Thoracic aorta (tissue), 2 donors: ENCODE measurements at regions not wholly inside any gene's neighbourhood (a gene's known extent, or its start where the extent isn't known, plus 50 kb on each side); places are given as distances from the start of the nearest gene placed in this dataset.

Experiments
- ATAC-seq: fragments of 150-250 bp; one replicate; pipeline ENCODE4 v1.8.0; 2017; ENCODE audit warnings: low read depth; ENCODE audit not compliant: insufficient number of reproducible peaks, low FRiP score
- DNase-seq: peaks from one replicate; pipeline ENCODE4 v3.0.0-alpha.2; 2020; ENCODE audit warnings: low spot score
- H3K27ac ChIP-seq, 2 donors: fragments of 200-600 bp; sonication (generic); 1 replicate in 1 of 2; 2 replicates in 1 of 2; pipeline ENCODE4 v1.5.1; 2016; ENCODE audit warnings: mild to moderate bottlenecking in 2 of 2, moderate library complexity in 2 of 2
- H3K27me3 ChIP-seq: fragments of 200-600 bp; sonication (generic); replicated peaks from 2 replicates; pipeline ENCODE4 v1.6.0; 2016; ENCODE audit warnings: mild to moderate bottlenecking; ENCODE audit not compliant: insufficient read depth
- H3K36me3 ChIP-seq: fragments of 200-600 bp; sonication (generic); one replicate; pipeline ENCODE4 v1.5.1; 2016
- H3K4me1 ChIP-seq, 2 donors: fragments of 200-600 bp; sonication (generic); 1 replicate in 1 of 2; 2 replicates in 1 of 2; pipeline versions ENCODE4 v1.5.1 to v1.6.0; 2016; ENCODE audit warnings: low read depth in 2 of 2, mild to moderate bottlenecking in 1 of 2; ENCODE audit not compliant: control insufficient read depth in 1 of 2
- H3K4me3 ChIP-seq: fragments of 200-600 bp; sonication (generic); 2 replicates; pipeline ENCODE4 v1.5.1; 2016; ENCODE audit warnings: mild to moderate bottlenecking
- H3K9me3 ChIP-seq: fragments of 200-600 bp; sonication (generic); 2 replicates; pipeline ENCODE4 v1.5.1; 2016
- CTCF ChIP-seq: fragments of 200-600 bp; sonication (generic); IDR thresholded peaks from one replicate; pipeline ENCODE4 v1.5.1; 2019; ENCODE audit warnings: antibody characterized with exemption

DNA sequence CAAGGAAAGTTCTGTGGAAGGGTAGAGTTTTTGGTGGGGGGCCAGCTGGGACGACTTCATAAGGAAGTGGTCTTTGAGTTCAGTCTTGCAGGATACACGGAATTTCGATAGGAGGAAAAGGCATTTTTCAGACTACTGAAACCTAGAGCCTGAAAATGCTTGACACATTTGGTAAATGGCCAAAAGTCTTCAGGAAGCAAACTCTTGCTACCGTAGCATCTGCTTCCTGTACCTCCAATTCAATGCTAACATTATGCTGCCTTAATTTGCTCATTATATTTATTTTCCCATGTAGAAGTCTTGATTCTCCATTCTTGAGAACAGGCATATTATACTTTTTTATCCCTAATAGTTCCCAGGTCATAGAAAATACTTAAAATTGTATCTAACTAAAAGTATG, 129.3 kb upstream of the MED13 start:
- H3K9me3 ChIP-seq: no peaks in the 10 kb centered on the region
- DNase-seq: no peak
- no peak for ATAC-seq
- H3K36me3 ChIP-seq: no peaks in the 10 kb centered on the region
- H3K4me3 ChIP-seq: no peak overlapping the region
- TF ChIP-seq CTCF: no peak
- H3K4me1 ChIP-seq: no peaks in the 10 kb centered on the region
- no peak overlapping the region for H3K27ac ChIP-seq
- H3K27me3 ChIP-seq: no peaks in the 10 kb centered on the region

DNA sequence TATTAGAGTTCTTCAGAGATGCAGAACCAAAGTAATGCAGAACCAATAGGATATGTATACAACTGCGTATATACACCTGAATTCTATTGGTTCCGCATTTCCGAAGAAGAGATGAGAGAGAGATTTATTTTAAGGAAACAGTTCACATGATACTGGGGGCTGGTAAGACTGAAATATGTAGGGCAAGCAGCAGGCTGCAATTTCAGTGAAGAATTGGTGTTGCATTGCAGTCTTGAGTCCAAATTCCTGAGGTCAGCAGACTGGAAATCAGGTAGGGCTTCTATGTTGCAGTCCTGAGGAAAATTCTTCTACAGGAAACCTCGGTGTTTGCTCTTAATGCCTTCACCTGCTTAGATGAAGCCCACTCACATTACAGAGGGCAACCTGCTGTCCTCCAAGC, 128.2 kb upstream of the MED13 start:
- Histone ChIP-seq H3K27me3 (no peaks in the 10 kb centered on the region), H3K9me3 (no peaks in the 10 kb centered on the region), H3K4me1 (no peaks in the 10 kb centered on the region), H3K27ac (no peak overlapping the region), H3K4me3 (no peak overlapping the region), H3K36me3 (no peaks in the 10 kb centered on the region)
- TF ChIP-seq CTCF: no peak
- DNase-seq: no peak
- no peak for ATAC-seq

GRCh38 chr17:62191390-62192361, 126.6 kb upstream of the MED13 start:
- ATAC-seq (no peak), DNase-seq (no peak)
- H3K27ac ChIP-seq: no peak overlapping the region
- no peak for TF ChIP-seq CTCF
- H3K4me1 ChIP-seq: no peaks in the 10 kb centered on the region
- no peak overlapping the region for H3K4me3 ChIP-seq
- no peaks in the 10 kb centered on the region for H3K9me3 ChIP-seq
- no peaks in the 10 kb centered on the region for H3K27me3 ChIP-seq
- H3K36me3 ChIP-seq: no peaks in the 10 kb centered on the region

DNA sequence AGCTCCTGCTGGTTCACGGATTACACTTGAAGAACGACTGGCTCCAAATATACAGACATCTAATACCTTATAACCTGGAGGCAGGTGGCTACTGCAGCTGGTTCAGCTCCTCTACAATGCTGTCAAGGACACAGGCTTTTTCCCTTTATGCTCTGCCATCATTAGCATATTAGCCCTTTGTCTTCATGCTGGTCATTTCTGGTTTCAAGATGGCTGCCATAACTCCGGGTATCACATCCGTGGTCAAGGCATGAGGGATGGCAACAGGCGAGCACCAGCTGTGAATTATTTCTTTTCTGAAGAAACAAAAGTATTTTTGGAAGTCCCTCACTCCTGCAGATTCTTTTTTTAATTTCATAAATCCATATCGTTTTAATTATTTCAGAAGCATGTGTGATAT, 124.3 kb upstream of the MED13 start:
- no peak for ATAC-seq
- no peaks in the 10 kb centered on the region for H3K4me1 ChIP-seq
- H3K27ac ChIP-seq: no peak overlapping the region
- H3K4me3 ChIP-seq: no peak overlapping the region
- H3K27me3 ChIP-seq: no peaks in the 10 kb centered on the region
- DNase-seq: no peak
- no peaks in the 10 kb centered on the region for H3K36me3 ChIP-seq
- no peak for TF ChIP-seq CTCF
- no peaks in the 10 kb centered on the region for H3K9me3 ChIP-seq

DNA sequence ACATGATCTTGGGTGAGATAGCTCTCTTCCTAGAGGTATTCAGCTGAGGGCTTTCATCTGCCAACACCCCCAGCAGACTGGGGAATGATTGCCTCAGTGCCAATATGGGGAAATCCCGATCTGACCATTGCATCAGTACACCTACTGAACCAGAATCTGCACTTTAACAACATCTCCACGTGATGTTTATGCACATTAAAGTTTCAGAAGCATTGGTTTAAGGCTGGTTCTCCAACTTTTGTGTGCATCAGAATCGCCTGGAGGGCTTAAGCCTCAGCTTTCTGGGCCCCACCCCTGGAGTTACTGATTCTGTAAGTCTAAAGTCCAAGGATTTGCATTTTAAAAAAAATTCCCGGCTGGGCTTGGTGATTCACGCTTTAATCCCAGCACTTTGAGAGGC, 123.6 kb upstream of the MED13 start:
- ATAC-seq (no peak), DNase-seq (no peak)
- Histone ChIP-seq H3K27me3 (no peaks in the 10 kb centered on the region), H3K36me3 (no peaks in the 10 kb centered on the region), H3K4me3 (no peak overlapping the region), H3K27ac (no peak overlapping the region), H3K9me3 (no peaks in the 10 kb centered on the region), H3K4me1 (no peaks in the 10 kb centered on the region)
- no peak for TF ChIP-seq CTCF
